Esophagus squamous epithelium (tissue), 5 donors: ENCODE measurements at regions not wholly inside any gene's neighbourhood (a gene's known extent, or its start where the extent isn't known, plus 50 kb on each side); places are given as distances from the start of the nearest gene placed in this dataset.

Experiments
- DNase-seq: peaks from one replicate; lab custom pipeline; 2025; lab: John Stamatoyannopoulos, UW
- H3K27ac ChIP-seq, 4 donors: fragments of 200-600 bp; sonication (generic); one replicate each; pipeline ENCODE4 v1.5.1; 2016 to 2019; ENCODE audit warnings: mild to moderate bottlenecking in 1 of 4
- H3K27me3 ChIP-seq, 4 donors: fragments of 200-600 bp; sonication (generic); 1 replicate in 3 of 4; 2 replicates in 1 of 4; pipeline versions ENCODE4 v1.5.1 to v1.6.0; 2017 to 2021; ENCODE audit warnings: antibody characterized with exemption in 1 of 4
- H3K36me3 ChIP-seq, 3 donors: fragments of 200-600 bp; sonication (generic); one replicate each; pipeline ENCODE4 v1.5.1; 2016 to 2019
- H3K4me1 ChIP-seq, 3 donors: fragments of 200-600 bp; sonication (generic); one replicate each; pipeline ENCODE4 v1.5.1; 2017 to 2019
- H3K4me3 ChIP-seq, 4 donors: fragments of 200-600 bp; sonication (generic); 1 replicate in 3 of 4; 2 replicates in 1 of 4; pipeline ENCODE4 v1.5.1; 2016 to 2019; ENCODE audit warnings: mild to moderate bottlenecking in 2 of 4, moderate library complexity in 1 of 4
- H3K9me3 ChIP-seq, 3 donors: fragments of 200-600 bp; sonication (generic); one replicate each; pipeline ENCODE4 v1.5.1; 2016 to 2019
- POLR2A ChIP-seq, 4 donors: fragments of 450-650 bp; IDR thresholded peaks; one replicate each; pipeline ENCODE4 v1.6.1; 2017; ENCODE audit warnings: antibody characterized with exemption in 4 of 4, mild to moderate bottlenecking in 4 of 4, moderate library complexity in 3 of 4
- WGBS, 2 donors: methylation state at CpG; one replicate each; pipeline ENCODE4 v1.1.5; 2018; 5-methylcytosine and 5-hydroxymethylcytosine counted together
- intact Hi-C: fragments of 100-400 bp; cut with DNase I; formaldehyde crosslinking; loops from one replicate; pipeline ENCODE4 v1.15.0; 2022
- TF ChIP-seq, protein P1 (sequence below), 6 experiments: fragments of 450-650 bp in 4 of 6; fragments of 200-600 bp in 2 of 6; sonication (generic) in 2 of 6; IDR thresholded peaks; one replicate each; pipeline ENCODE4 v1.5.1; 2016 to 2019; ENCODE audit warnings: antibody characterized with exemption in 6 of 6, mild to moderate bottlenecking in 4 of 6, moderate library complexity in 4 of 6
- donor health status: DM: yes; HTN: yes; CAD: no.

GRCh38 chr1:67630438-67631045 lies 54.5 kb upstream of the GADD45A start:
- H3K27ac ChIP-seq, result no peak overlapping the region
- no peak for DNase-seq
- WGBS, 2 donors, result 73 to 87% methylated on average over 2 of the region's 2 CpGs
- H3K4me3 ChIP-seq, result no peak overlapping the region
- TF ChIP-seq, protein P1, sequence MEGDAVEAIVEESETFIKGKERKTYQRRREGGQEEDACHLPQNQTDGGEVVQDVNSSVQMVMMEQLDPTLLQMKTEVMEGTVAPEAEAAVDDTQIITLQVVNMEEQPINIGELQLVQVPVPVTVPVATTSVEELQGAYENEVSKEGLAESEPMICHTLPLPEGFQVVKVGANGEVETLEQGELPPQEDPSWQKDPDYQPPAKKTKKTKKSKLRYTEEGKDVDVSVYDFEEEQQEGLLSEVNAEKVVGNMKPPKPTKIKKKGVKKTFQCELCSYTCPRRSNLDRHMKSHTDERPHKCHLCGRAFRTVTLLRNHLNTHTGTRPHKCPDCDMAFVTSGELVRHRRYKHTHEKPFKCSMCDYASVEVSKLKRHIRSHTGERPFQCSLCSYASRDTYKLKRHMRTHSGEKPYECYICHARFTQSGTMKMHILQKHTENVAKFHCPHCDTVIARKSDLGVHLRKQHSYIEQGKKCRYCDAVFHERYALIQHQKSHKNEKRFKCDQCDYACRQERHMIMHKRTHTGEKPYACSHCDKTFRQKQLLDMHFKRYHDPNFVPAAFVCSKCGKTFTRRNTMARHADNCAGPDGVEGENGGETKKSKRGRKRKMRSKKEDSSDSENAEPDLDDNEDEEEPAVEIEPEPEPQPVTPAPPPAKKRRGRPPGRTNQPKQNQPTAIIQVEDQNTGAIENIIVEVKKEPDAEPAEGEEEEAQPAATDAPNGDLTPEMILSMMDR (IDR thresholded peaks at IDR 0.05), result no peak
- no peak for TF ChIP-seq POLR2A (IDR thresholded peaks at IDR 0.05)
- no peaks in the 10 kb centered on the region for H3K36me3 ChIP-seq
- H3K4me1 ChIP-seq, result peaks cover 0 to 34% (median 4%) of the 10 kb centered on the region in 3 donors
- intact Hi-C loops, result no loop called here
- no peaks in the 10 kb centered on the region for H3K27me3 ChIP-seq
- H3K9me3 ChIP-seq, result no peaks in the 10 kb centered on the region

GRCh38 chr1:67632356-67632755 lies 52.6 kb upstream of the GADD45A start:
- intact Hi-C loops, result no loop called here
- Histone ChIP-seq H3K4me1 (peaks cover 0 to 20% (median 4%) of the 10 kb centered on the region in 3 donors), H3K4me3 (no peak overlapping the region), H3K27ac (no peak overlapping the region), H3K27me3 (no peaks in the 10 kb centered on the region), H3K36me3 (no peaks in the 10 kb centered on the region), H3K9me3 (no peaks in the 10 kb centered on the region)
- WGBS, 2 donors, result 93% methylated on average over 6 of the region's 6 CpGs
- DNase-seq, result no peak
- no peak for TF ChIP-seq POLR2A (IDR thresholded peaks at IDR 0.05)
- TF ChIP-seq, protein P1 (IDR thresholded peaks at IDR 0.05), result no peak

DNA sequence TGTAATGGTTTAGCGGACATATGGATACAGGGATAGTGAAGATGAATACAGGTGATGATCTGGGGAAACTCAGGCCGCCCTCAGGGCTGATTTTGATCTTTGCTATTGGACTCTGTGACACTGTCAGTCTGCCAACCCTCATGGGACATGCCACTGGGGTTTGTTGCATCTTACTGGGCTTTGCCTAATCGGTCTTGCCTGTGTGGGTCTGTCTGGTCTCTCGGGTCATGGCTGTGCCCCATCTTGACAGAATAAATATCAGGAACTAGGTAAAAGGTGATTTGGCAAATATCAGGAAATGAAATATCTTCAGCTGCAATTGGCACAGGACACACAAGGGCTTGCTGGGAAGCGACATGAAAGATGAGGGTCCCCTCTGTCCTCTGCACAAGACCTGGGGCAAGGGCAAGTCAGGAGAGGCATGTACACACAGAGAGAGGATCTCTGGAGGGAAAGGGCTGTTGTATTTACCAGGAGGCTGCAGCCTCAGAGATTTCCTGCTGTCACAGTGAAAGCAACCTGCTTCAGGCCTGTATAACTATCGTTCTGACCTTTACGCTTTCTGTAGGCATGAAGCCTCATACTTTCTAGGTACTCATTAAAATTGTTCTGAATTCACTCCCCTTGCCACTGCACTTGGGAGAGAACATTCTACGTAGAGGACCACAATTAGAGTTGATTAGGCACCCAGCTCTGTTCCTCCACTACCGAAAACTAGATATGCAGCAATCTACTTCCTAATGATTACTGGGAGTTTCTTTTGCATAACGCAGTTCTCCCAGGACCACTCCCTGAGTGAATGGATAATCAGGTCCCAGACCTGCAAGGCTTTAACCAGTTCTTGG lies 52.0 kb upstream of the GADD45A start:
- no peak for DNase-seq
- TF ChIP-seq POLR2A (IDR thresholded peaks at IDR 0.05), result no peak
- TF ChIP-seq, protein P1 (IDR thresholded peaks at IDR 0.05), result no peak
- Histone ChIP-seq H3K4me1 (peaks cover 0 to 18% (median 4%) of the 10 kb centered on the region in 3 donors), H3K36me3 (no peaks in the 10 kb centered on the region), H3K4me3 (no peak overlapping the region), H3K27me3 (no peaks in the 10 kb centered on the region), H3K27ac (no peak overlapping the region), H3K9me3 (no peaks in the 10 kb centered on the region)
- intact Hi-C loops, result no loop called here
- WGBS, 2 donors, result 82 to 83% methylated on average over 8 to 10 of the region's 10 CpGs

- 80 to 90% methylated on average over 5 to 6 of the region's 6 CpGs for WGBS, 2 donors
- Histone ChIP-seq H3K27me3 (no peaks in the 10 kb centered on the region), H3K36me3 (no peaks in the 10 kb centered on the region), H3K4me3 (no peak overlapping the region), H3K9me3 (no peaks in the 10 kb centered on the region), H3K4me1 (peaks cover 0 to 12% (median under 1%) of the 10 kb centered on the region in 3 donors), H3K27ac (no peak overlapping the region)
- no peak for DNase-seq
- intact Hi-C loops, result no loop called here
- no peak for TF ChIP-seq POLR2A (IDR thresholded peaks at IDR 0.05)
- TF ChIP-seq, protein P1 (IDR thresholded peaks at IDR 0.05), result no peak
Observed at GRCh38 chr1:67634396-67634935, 50.5 kb upstream of the GADD45A start.
